T-helper 2 cell treated with Interferon-gamma antibody and Interleukin-4, amounts not matched to agents 5 μg/mL and 100 μg/mL, for 36 hours (primary cell): ENCODE measurements at regions not wholly inside any gene's neighbourhood (a gene's known extent, or its start where the extent isn't known, plus 50 kb on each side); places are given as distances from the start of the nearest gene placed in this dataset.
"Not testable (repeated sequence)": the region's sequence is repeated elsewhere in the genome, so short reads cannot be mapped to it uniquely, and the experiment has no call there.

Source experiments
- DNase-seq: peaks from one replicate; pipeline ENCODE4 v3.0.0; 2021; ENCODE audit warnings: low spot score
- H3K27ac Mint-ChIP-seq: one replicate; pipeline ENCODE4 v1.8.0; 2021; ENCODE audit warnings: mild to moderate bottlenecking, mixed read lengths
- H3K27me3 Mint-ChIP-seq: one replicate; pipeline ENCODE4 v1.8.0; 2021; ENCODE audit warnings: low read depth, mixed read lengths
- H3K36me3 Mint-ChIP-seq: one replicate; pipeline ENCODE4 v1.8.0; 2021; ENCODE audit warnings: low read depth, mixed read lengths
- H3K4me1 Mint-ChIP-seq: one replicate; pipeline ENCODE4 v1.8.0; 2021; ENCODE audit warnings: low read depth, mixed read lengths
- H3K4me3 Mint-ChIP-seq: one replicate; pipeline ENCODE4 v1.8.0; 2022; ENCODE audit warnings: mild to moderate bottlenecking, moderate library complexity, mixed read lengths
- H3K9me3 Mint-ChIP-seq: one replicate; pipeline ENCODE4 v1.8.0; 2021; ENCODE audit warnings: mixed read lengths

GRCh38 chr6:60760928-60761327 is 1525.1 kb downstream of the KHDRBS2 start:
- H3K36me3 Mint-ChIP-seq, DNase-seq, H3K4me1 Mint-ChIP-seq, H3K27me3 Mint-ChIP-seq, H3K4me3 Mint-ChIP-seq, H3K27ac Mint-ChIP-seq: not testable (repeated sequence)
- H3K9me3 Mint-ChIP-seq, result peaks cover 19% of the 10 kb centered on the region

DNA sequence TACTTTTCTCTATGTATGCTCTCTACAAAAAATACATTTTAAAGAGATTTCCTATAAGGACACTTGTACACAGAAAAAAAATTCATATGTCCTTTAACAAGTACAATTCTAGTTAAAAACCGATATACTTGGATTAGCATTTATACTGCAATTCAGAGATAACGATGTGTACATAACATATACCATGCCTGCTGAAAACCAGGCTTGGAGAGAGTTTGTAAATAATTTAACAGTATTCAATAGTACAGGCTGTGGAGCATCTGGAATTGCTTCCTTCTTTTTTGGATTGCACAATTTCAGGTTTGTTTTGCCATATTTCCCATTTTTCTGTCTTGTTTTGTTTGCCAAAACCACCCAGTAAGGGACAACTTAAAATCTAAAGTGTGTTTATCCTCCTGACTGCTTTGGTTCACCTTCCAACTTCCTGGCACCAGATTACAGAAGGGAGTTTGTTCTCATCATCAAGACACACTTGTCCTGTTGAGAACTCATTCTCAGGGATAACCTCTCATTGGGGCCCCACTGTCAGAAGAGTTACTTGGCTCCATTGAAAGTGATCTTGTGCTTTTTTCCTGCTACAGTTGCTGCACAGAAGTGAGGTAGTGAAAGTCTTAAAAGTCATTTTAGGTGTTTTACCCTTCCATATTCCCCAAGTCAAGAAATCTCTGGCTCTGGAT is 1526.7 kb downstream of the KHDRBS2 start:
- peaks cover 28% of the 10 kb centered on the region for H3K9me3 Mint-ChIP-seq
- H3K27me3 Mint-ChIP-seq, H3K27ac Mint-ChIP-seq, H3K36me3 Mint-ChIP-seq, DNase-seq, H3K4me3 Mint-ChIP-seq, H3K4me1 Mint-ChIP-seq: not testable (repeated sequence)

- not testable (repeated sequence) for DNase-seq, H3K4me3 Mint-ChIP-seq, H3K27ac Mint-ChIP-seq, H3K4me1 Mint-ChIP-seq, H3K27me3 Mint-ChIP-seq, H3K36me3 Mint-ChIP-seq
- peaks cover 28% of the 10 kb centered on the region for H3K9me3 Mint-ChIP-seq
Measured at GRCh38 chr6:60758725-60759124, 1527.3 kb downstream of the KHDRBS2 start.

DNA sequence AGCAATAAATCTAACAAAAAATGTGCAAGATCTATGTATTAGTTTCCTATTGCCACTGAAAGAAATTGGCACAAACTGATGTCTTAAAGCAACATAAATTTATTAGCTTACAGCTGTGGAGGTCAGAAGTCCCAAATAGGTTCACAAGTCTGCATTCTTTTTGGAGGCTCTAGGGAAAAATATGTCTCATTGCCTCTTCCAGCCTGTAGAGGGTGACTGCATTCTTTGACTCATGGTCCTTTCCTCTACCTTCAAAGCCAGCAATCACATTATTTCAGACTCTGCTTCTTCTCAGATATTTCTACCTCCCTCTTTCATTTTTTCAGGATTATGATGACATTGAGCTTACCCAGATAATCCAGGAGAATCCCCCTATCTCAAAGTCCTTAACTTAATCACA is 1531.1 kb downstream of the KHDRBS2 start:
- no peaks in the 10 kb centered on the region for H3K27me3 Mint-ChIP-seq
- no peak overlapping the region for H3K27ac Mint-ChIP-seq
- no peak for DNase-seq
- peaks cover 32% of the 10 kb centered on the region for H3K9me3 Mint-ChIP-seq
- H3K4me3 Mint-ChIP-seq, result no peak overlapping the region
- no peaks in the 10 kb centered on the region for H3K36me3 Mint-ChIP-seq
- H3K4me1 Mint-ChIP-seq, result no peaks in the 10 kb centered on the region

GRCh38 chr6:60750353-60751081 is 1535.5 kb downstream of the KHDRBS2 start:
- H3K4me3 Mint-ChIP-seq, DNase-seq, H3K27me3 Mint-ChIP-seq, H3K27ac Mint-ChIP-seq, H3K36me3 Mint-ChIP-seq, H3K4me1 Mint-ChIP-seq: not testable (repeated sequence)
- H3K9me3 Mint-ChIP-seq, result peaks cover 29% of the 10 kb centered on the region

DNA sequence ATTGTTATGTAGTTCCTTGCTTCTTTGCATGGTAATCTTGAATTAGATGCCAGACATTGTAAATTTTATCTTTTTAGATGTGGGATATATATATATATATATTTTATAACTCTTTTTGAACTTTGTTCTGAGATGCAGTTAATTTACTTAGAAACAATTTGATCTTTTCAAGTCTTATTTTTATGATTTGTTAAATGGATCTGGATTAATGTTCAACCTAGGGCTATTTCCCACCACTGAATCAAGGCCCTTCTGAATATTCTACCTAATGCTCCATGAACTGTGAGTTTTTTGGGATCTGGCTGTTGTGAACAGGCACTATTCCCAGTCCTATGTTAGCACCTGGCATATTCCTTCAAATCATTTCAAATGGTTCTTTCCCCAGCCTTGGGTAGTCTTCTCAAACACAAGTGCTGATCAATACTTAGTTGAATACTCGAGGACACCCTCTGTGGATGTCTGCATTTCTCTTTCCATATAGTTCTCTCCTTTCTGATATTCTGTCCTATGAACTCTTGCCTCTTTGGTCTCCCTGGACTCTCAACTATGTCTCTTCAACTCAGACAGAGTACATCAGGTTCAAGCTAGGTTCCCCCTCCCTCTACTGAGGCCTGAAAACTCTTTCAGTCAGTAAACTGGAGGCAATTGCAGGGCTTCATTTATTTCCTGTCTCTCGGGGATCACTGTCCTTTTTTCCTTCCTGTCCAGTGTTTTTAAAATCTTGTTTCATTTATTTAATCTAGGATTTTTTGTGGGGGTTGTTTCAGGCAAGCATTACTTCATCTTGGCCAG is 1538.1 kb downstream of the KHDRBS2 start:
- DNase-seq, H3K36me3 Mint-ChIP-seq, H3K27ac Mint-ChIP-seq, H3K27me3 Mint-ChIP-seq, H3K4me1 Mint-ChIP-seq, H3K4me3 Mint-ChIP-seq: not testable (repeated sequence)
- H3K9me3 Mint-ChIP-seq, result peaks cover 28% of the 10 kb centered on the region

- not testable (repeated sequence) for H3K4me1 Mint-ChIP-seq, H3K27me3 Mint-ChIP-seq, DNase-seq, H3K4me3 Mint-ChIP-seq, H3K27ac Mint-ChIP-seq, H3K36me3 Mint-ChIP-seq
- H3K9me3 Mint-ChIP-seq, result peaks cover 44% of the 10 kb centered on the region
Measured at GRCh38 chr6:60737764-60738425, 1548.1 kb downstream of the KHDRBS2 start.

DNA sequence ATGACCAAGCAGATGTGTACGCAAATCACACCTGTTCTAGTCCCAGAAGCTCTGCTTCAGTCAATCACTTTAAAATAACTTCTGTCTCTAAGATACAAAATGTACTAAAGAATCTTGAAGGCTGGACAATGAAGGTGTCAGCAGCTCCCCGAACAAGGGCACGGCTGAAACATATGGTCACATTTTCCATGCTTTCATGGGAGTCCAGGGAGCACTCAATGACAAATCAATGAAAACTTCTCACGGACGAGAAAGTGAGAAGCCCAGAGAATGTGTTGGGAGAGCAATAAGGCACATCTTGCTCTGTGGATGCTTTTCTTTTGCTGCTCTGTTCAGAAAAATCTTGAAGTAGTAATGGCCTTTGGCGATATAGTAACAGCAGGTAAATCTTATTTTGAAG is 1548.7 kb downstream of the KHDRBS2 start:
- not testable (repeated sequence) for H3K27me3 Mint-ChIP-seq, H3K4me1 Mint-ChIP-seq, H3K36me3 Mint-ChIP-seq, H3K4me3 Mint-ChIP-seq, H3K27ac Mint-ChIP-seq, DNase-seq
- peaks cover 44% of the 10 kb centered on the region for H3K9me3 Mint-ChIP-seq

DNA sequence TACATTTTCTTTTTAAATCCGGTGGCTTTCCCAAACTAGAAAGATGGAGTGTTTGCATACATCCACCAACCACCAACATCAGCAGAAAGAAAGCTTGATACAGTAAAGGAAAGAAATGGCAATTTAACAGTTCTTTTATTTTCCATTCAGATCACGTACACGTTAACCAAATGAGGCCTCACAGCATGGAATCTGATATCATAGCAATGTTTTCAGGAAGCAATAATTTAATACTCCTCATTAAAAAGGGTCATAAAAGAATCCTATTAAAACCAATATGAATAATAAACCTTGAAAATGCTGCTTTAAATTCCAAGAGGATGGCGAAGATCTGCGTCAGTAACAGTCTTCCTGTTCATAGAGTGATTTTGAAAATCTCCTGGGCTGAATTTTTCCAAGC is 1562.1 kb downstream of the KHDRBS2 start:
- H3K27ac Mint-ChIP-seq, H3K27me3 Mint-ChIP-seq, H3K4me1 Mint-ChIP-seq, H3K4me3 Mint-ChIP-seq, H3K36me3 Mint-ChIP-seq, DNase-seq: not testable (repeated sequence)
- H3K9me3 Mint-ChIP-seq, result peaks cover 39% of the 10 kb centered on the region

- H3K4me1 Mint-ChIP-seq, result no peaks in the 10 kb centered on the region
- H3K27me3 Mint-ChIP-seq, result no peaks in the 10 kb centered on the region
- H3K9me3 Mint-ChIP-seq, result peaks cover 33% of the 10 kb centered on the region
Measured at GRCh38 chr6:60695232-60695631, 1590.8 kb downstream of the KHDRBS2 start.

DNA sequence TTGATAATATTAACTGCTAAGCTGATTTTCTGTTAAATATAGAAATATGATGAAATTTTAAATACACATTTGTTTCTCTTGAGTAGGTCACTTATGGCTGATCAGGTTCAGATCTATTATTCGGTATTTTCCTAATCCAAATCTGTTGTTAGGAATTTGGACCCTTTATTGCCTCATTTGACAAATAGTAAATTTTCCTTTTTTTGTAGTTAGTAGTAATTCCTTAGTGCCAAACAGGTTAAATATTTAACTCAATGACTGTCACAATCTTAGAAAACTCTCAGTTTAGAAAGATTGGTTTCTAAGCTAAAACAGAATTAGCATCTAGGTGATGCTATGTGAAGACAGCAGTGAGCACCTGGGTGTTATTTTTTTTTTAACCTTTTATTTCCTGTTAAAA is 1598.9 kb downstream of the KHDRBS2 start:
- Mint-ChIP-seq H3K27me3 (no peaks in the 10 kb centered on the region), H3K36me3 (no peaks in the 10 kb centered on the region), H3K27ac (no peak overlapping the region), H3K9me3 (peaks cover 55% of the 10 kb centered on the region), H3K4me3 (no peak overlapping the region), H3K4me1 (no peaks in the 10 kb centered on the region)
- no peak for DNase-seq

More at GRCh38 chr6:60695232-60695631, 1590.8 kb downstream of the KHDRBS2 start:
- Mint-ChIP-seq H3K4me3 (no peak overlapping the region), H3K27ac (no peak overlapping the region), H3K36me3 (no peaks in the 10 kb centered on the region)
- DNase-seq, result no peak

DNA sequence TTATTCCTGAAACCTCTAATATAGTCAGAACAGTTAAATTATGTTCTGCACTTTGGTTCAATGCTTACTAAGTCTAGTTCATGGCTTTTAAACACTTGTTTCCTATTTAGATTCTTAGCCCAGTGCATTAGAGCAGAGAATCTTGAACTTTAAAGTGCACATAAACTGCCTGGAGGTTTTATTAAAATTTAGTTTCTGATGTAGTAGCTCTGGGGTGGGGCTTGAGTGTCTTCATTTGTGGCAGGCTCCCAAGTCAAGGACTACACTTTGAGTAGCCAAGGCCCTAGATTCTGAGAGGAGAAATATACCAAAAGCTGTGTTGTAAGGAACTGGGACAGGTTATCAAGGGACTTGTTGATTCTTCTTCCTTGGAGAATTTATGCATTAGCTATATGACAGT is 1604.2 kb downstream of the KHDRBS2 start:
- H3K27me3 Mint-ChIP-seq, result no peaks in the 10 kb centered on the region
- no peak overlapping the region for H3K27ac Mint-ChIP-seq
- H3K4me1 Mint-ChIP-seq, result no peaks in the 10 kb centered on the region
- H3K36me3 Mint-ChIP-seq, result no peaks in the 10 kb centered on the region
- H3K4me3 Mint-ChIP-seq, result no peak overlapping the region
- peaks cover 60% of the 10 kb centered on the region for H3K9me3 Mint-ChIP-seq
- DNase-seq, result no peak

DNA sequence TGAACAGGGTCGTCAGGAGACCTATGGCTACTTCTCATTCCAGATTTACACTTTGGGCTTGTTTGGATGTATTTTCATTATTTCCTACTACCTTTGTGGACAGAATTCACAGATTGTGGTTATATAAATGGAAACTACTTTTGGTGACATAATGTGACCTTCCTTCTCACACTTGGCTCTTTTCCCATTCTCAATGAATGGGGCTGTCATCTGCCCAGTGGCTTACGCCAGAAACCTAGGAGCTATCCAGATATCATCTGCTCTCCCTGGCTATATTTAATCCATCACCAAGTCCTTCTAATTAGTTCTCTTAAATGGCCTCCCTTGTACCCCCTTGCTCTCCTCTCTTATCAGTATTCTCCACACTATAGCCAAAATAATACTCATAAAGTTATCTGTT is 1606.8 kb downstream of the KHDRBS2 start:
- Mint-ChIP-seq H3K4me1 (no peaks in the 10 kb centered on the region), H3K36me3 (no peaks in the 10 kb centered on the region), H3K9me3 (peaks cover 57% of the 10 kb centered on the region), H3K27me3 (no peaks in the 10 kb centered on the region), H3K4me3 (no peak overlapping the region), H3K27ac (no peak overlapping the region)
- no peak for DNase-seq

- DNase-seq, result no peak
- H3K27me3 Mint-ChIP-seq, result no peaks in the 10 kb centered on the region
- H3K27ac Mint-ChIP-seq, result no peak overlapping the region
- no peaks in the 10 kb centered on the region for H3K36me3 Mint-ChIP-seq
- H3K4me3 Mint-ChIP-seq, result no peak overlapping the region
- H3K4me1 Mint-ChIP-seq, result no peaks in the 10 kb centered on the region
- H3K9me3 Mint-ChIP-seq, result peaks cover 62% of the 10 kb centered on the region
Measured at GRCh38 chr6:60671369-60671768, 1614.7 kb downstream of the KHDRBS2 start.
